K562 (cell line): ENCODE measurements at regions not wholly inside any gene's neighbourhood (a gene's known extent, or its start where the extent isn't known, plus 50 kb on each side); places are given as distances from the start of the nearest gene placed in this dataset.

Experiments
- ATAC-seq: fragments of 200-7000 bp; cut with Tn5 transposase; 3 replicates; pipeline ENCODE4 v1.9.1; 2020; ENCODE audit warnings: moderate library complexity
- BruUV-seq: library from RNA; stranded (reverse); fragments of 400-500 nt; replicated peaks from 2 replicates; lab custom pipeline; 2021; lab: Mats Ljungman, UMichigan
- CTCF ChIA-PET: fragments of 300-600 bp; formaldehyde crosslinking; extraction: SDS; loops from one replicate; lab custom pipeline; 2021; ENCODE audit warnings: low intra/inter-chr PET ratio; lab: Yijun Ruan, JAX
- POLR2A ChIA-PET: fragments of 300-600, 350-650 bp; sonication (Branson Sonifier 250); formaldehyde crosslinking; extraction: SDS; loops from one replicate; lab custom pipeline; 2021; ENCODE audit warnings: antibody characterized with exemption, inconsistent platforms; lab: Yijun Ruan, JAX
- DNase-seq, 4 experiments: peaks; one replicate each; pipeline versions ENCODE4 v3.0.0 to v3.0.0-alpha.2; 2011 to 2018; ENCODE audit warnings: low spot score in 3 of 4, mixed read lengths in 3 of 4; ENCODE audit errors: extremely low read depth in 1 of 4
- FAIRE-seq: peaks from 2 replicates; lab custom pipeline; 2011; peaks lifted over from hg19 to GRCh38; lab: Jason Lieb, UNC
- H2AFZ ChIP-seq: 2 replicates; pipeline ENCODE4 v1.6.0; 2011; ENCODE audit warnings: low read depth, low read length, control low read depth, inconsistent platforms
- H3K27ac ChIP-seq: fragments of 200-600 bp; 3 replicates; pipeline ENCODE4 v1.8.0; 2011; ENCODE audit warnings: low read depth, mild to moderate bottlenecking, control low read depth, inconsistent platforms, low read length, moderate library complexity, mixed read lengths; ENCODE audit errors: extremely low read depth
- H3K27me3 ChIP-seq, 2 experiments: fragments of 300-600 bp in 1 of 2; 2 replicates in 1 of 2; 3 replicates in 1 of 2; pipeline versions ENCODE4 v1.6.0 to v1.8.0; 2011; ENCODE audit warnings: inconsistent platforms in 2 of 2, low read length in 2 of 2, mild to moderate bottlenecking in 1 of 2, mixed read lengths in 1 of 2, moderate library complexity in 1 of 2; ENCODE audit not compliant: control insufficient read depth in 2 of 2, insufficient read depth in 2 of 2
- H3K36me3 ChIP-seq: fragments of 300-600 bp; 3 replicates; pipeline ENCODE4 v1.8.0; 2011; ENCODE audit warnings: mild to moderate bottlenecking, low read length, inconsistent platforms; ENCODE audit not compliant: control insufficient read depth, insufficient read depth
- H3K4me1 ChIP-seq, 2 experiments: fragments of 200-600 bp in 1 of 2; replicated peaks in 1 of 2; 2 replicates in 1 of 2; 3 replicates in 1 of 2; pipeline versions ENCODE4 v1.5.1 to v1.8.0; 2011; ENCODE audit warnings: inconsistent platforms in 2 of 2, low read length in 2 of 2, mild to moderate bottlenecking in 1 of 2, mixed read lengths in 1 of 2, moderate library complexity in 1 of 2; ENCODE audit not compliant: control insufficient read depth in 2 of 2, insufficient read depth in 2 of 2
- H3K4me2 ChIP-seq: 2 replicates; pipeline ENCODE4 v1.6.1; 2011; ENCODE audit warnings: low read length, control low read depth, inconsistent platforms, mixed read lengths; ENCODE audit not compliant: insufficient read depth
- H3K4me3 ChIP-seq: fragments of 200-600 bp; sonication (generic), shearing (Covaris generic); 2 replicates; pipeline ENCODE4 v1.5.1; 2016; ENCODE audit warnings: control low read depth, inconsistent platforms
- H3K79me2 ChIP-seq: fragments of 200-600 bp; 3 replicates; pipeline ENCODE4 v1.8.0; 2011; ENCODE audit warnings: low read length, inconsistent platforms; ENCODE audit not compliant: control insufficient read depth, insufficient read depth
- H3K9ac ChIP-seq, 2 experiments: 2 replicates each; pipeline versions ENCODE4 v1.6.0 to v1.6.1; 2011; ENCODE audit warnings: low read depth in 2 of 2, low read length in 2 of 2, control low read depth in 1 of 2, inconsistent platforms in 1 of 2, mild to moderate bottlenecking in 1 of 2, mixed read lengths in 1 of 2; ENCODE audit not compliant: insufficient read depth in 1 of 2
- H3K9me1 ChIP-seq: one replicate; pipeline ENCODE4 v1.6.0; 2011; ENCODE audit warnings: inconsistent platforms, mild to moderate bottlenecking, low read length, moderate library complexity; ENCODE audit not compliant: control insufficient read depth, insufficient read depth
- H3K9me3 ChIP-seq: replicated peaks from 2 replicates; pipeline ENCODE4 v1.5.1; 2011; ENCODE audit warnings: low read depth, low read length, inconsistent platforms; ENCODE audit not compliant: control insufficient read depth, insufficient read depth
- H4K20me1 ChIP-seq: replicated peaks from 2 replicates; pipeline ENCODE4 v1.6.1; 2011; ENCODE audit warnings: low read length, inconsistent platforms, mixed read lengths; ENCODE audit not compliant: control insufficient read depth, insufficient read depth
- ARID2 ChIP-seq: fragments of 450-650 bp; IDR thresholded peaks from 2 replicates; pipeline ENCODE4 v1.6.1; 2017; ENCODE audit warnings: antibody characterized with exemption, mild to moderate bottlenecking
- BCL6 ChIP-seq: fragments of 250-450 bp; sonication (Bioruptor Pico); IDR thresholded peaks from 2 replicates; pipeline ENCODE4 v1.4.0; 2020
- BDP1 ChIP-seq: IDR thresholded peaks from 3 replicates; pipeline ENCODE4 v1.6.1; 2011; ENCODE audit not compliant: insufficient read length, insufficient read depth
- CHD1 ChIP-seq: fragments of 200-600 bp; sonication (generic); IDR thresholded peaks from one replicate; pipeline ENCODE4 v1.6.1; 2012; ENCODE audit warnings: mild to moderate bottlenecking, moderate library complexity, low read length, inconsistent platforms
- E2F1 ChIP-seq: sonication (generic); formaldehyde crosslinking; IDR thresholded peaks from 2 replicates; pipeline ENCODE4 v1.8.1; 2023; ENCODE audit warnings: mild to moderate bottlenecking, missing genetic modification reagents, moderate library complexity
- HDAC1 ChIP-seq, 2 experiments: fragments of 450-650 bp; IDR thresholded peaks; 2 replicates each; pipeline ENCODE4 v1.6.1; 2016 to 2017; ENCODE audit warnings: inconsistent platforms in 1 of 2, mild to moderate bottlenecking in 1 of 2, moderate library complexity in 1 of 2
- LCOR ChIP-seq: sonication (generic); formaldehyde crosslinking; IDR thresholded peaks from 2 replicates; pipeline ENCODE4 v1.8.0; 2022; ENCODE audit warnings: mild to moderate bottlenecking, missing genetic modification reagents
- MYNN ChIP-seq, 2 experiments: sonication (generic); formaldehyde crosslinking in 1 of 2; IDR thresholded peaks; 2 replicates each; pipeline versions ENCODE4 v1.5.0 to v1.6.1; 2016 to 2020; ENCODE audit warnings: antibody characterized with exemption in 1 of 2, missing genetic modification reagents in 1 of 2
- NEUROD1 ChIP-seq: fragments of 150-350 bp; IDR thresholded peaks from 2 replicates; pipeline ENCODE4 v1.6.1; 2014; ENCODE audit warnings: borderline replicate concordance, low read length, low read depth; ENCODE audit not compliant: partially characterized antibody
- NFE2 ChIP-seq: IDR thresholded peaks from 2 replicates; pipeline ENCODE4 v1.6.1; 2014; ENCODE audit warnings: antibody characterized with exemption, low read depth
- RERE ChIP-seq: sonication (generic); formaldehyde crosslinking; IDR thresholded peaks from 2 replicates; pipeline ENCODE4 v1.8.0; 2023; ENCODE audit warnings: missing genetic modification reagents, mild to moderate bottlenecking, borderline replicate concordance
- ZZZ3 ChIP-seq: fragments of 450-650 bp; IDR thresholded peaks from 2 replicates; pipeline ENCODE4 v1.6.1; 2016; ENCODE audit warnings: antibody characterized with exemption, mild to moderate bottlenecking, moderate library complexity
- WGBS: fragments of 100-300 bp; shearing (Covaris generic); methylation state at CpG from one replicate; pipeline ENCODE4 v1.1.6; 2016; ENCODE audit warnings: low coverage, mixed read lengths; ENCODE audit not compliant: insufficient coverage; ENCODE audit errors: missing lambda C conversion rate; 5-methylcytosine and 5-hydroxymethylcytosine counted together
- in situ Hi-C: fragments of 300-500 bp; cut with MboI; formaldehyde crosslinking; loops from 4 replicates; pipeline ENCODE4 v1.15.0; 2018; ENCODE audit warnings: inconsistent platforms, mixed read lengths
- intact Hi-C: fragments of 100-400 bp; cut with micrococcal nuclease; formaldehyde crosslinking; loops from 2 replicates; pipeline ENCODE4 v1.14.2; 2022
- TF ChIP-seq, protein P1 (sequence below): fragments of 250-450 bp; sonication (Bioruptor Pico); IDR thresholded peaks from 2 replicates; pipeline ENCODE4 v1.8.0; 2021; ENCODE audit warnings: mild to moderate bottlenecking, moderate library complexity
- TF ChIP-seq, protein P2 (sequence below): fragments of 450-650 bp; IDR thresholded peaks from 2 replicates; pipeline ENCODE4 v1.6.1; 2017; ENCODE audit warnings: mild to moderate bottlenecking, moderate library complexity

- no peaks in the 10 kb centered on the region for H3K27me3 ChIP-seq
- FAIRE-seq (no peak), ATAC-seq (no peak), DNase-seq (no peak)
- H3K4me1 ChIP-seq = no peaks in the 10 kb centered on the region
- no TSS peak for BruUV-seq
- H3K4me3 ChIP-seq = no peak overlapping the region
- no peaks in the 10 kb centered on the region for H3K36me3 ChIP-seq
- H2AFZ ChIP-seq = no peak overlapping the region
- ChIA-PET CTCF (no interaction called here), POLR2A (no interaction called here)
- no peak overlapping the region for H3K4me2 ChIP-seq
- no peaks in the 10 kb centered on the region for H3K9me1 ChIP-seq
- H3K9ac ChIP-seq = no peak overlapping the region
- no peaks in the 10 kb centered on the region for H3K79me2 ChIP-seq
- H3K27ac ChIP-seq = no peak overlapping the region
- in situ Hi-C loops (no loop called here), intact Hi-C loops (no loop called here)
- WGBS = 0% methylated on average over 6 of the region's 6 CpGs
- no peaks in the 10 kb centered on the region for H4K20me1 ChIP-seq
- no peak for TF ChIP-seq BCL6 (CRISPR knock-in tag)
- TF ChIP-seq RERE (CRISPR knock-in tag) = no peak
- no peak for TF ChIP-seq ZZZ3
- no peak for TF ChIP-seq MYNN (IDR thresholded peaks at IDR 0.05)
- no peak for TF ChIP-seq MYNN (CRISPR knock-in tag; IDR thresholded peaks at IDR 0.05)
- TF ChIP-seq, protein P1, sequence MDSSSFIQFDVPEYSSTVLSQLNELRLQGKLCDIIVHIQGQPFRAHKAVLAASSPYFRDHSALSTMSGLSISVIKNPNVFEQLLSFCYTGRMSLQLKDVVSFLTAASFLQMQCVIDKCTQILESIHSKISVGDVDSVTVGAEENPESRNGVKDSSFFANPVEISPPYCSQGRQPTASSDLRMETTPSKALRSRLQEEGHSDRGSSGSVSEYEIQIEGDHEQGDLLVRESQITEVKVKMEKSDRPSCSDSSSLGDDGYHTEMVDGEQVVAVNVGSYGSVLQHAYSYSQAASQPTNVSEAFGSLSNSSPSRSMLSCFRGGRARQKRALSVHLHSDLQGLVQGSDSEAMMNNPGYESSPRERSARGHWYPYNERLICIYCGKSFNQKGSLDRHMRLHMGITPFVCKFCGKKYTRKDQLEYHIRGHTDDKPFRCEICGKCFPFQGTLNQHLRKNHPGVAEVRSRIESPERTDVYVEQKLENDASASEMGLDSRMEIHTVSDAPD (CRISPR knock-in tag) = no peak
- TF ChIP-seq HDAC1 (IDR thresholded peaks at IDR 0.05) = no peak
- TF ChIP-seq BDP1 = no peak
- TF ChIP-seq ARID2 = no peak
- no peak for TF ChIP-seq E2F1 (CRISPR knock-in tag)
- TF ChIP-seq LCOR = no peak
- no peak for TF ChIP-seq NFE2
- no peak for TF ChIP-seq CHD1
- no peak for TF ChIP-seq NEUROD1
- TF ChIP-seq, protein P2, sequence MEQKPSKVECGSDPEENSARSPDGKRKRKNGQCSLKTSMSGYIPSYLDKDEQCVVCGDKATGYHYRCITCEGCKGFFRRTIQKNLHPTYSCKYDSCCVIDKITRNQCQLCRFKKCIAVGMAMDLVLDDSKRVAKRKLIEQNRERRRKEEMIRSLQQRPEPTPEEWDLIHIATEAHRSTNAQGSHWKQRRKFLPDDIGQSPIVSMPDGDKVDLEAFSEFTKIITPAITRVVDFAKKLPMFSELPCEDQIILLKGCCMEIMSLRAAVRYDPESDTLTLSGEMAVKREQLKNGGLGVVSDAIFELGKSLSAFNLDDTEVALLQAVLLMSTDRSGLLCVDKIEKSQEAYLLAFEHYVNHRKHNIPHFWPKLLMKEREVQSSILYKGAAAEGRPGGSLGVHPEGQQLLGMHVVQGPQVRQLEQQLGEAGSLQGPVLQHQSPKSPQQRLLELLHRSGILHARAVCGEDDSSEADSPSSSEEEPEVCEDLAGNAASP = no peak
- H3K9me3 ChIP-seq = no peaks in the 10 kb centered on the region
These were observed 1626.0 kb upstream of the TENM3 start for GRCh38 chr4:180617196-180617595.
